ENCODE measurements at regions not wholly inside any gene's neighbourhood (a gene's known extent, or its start where the extent isn't known, plus 50 kb on each side); places are given as distances from the start of the nearest gene placed in this dataset.
A peak's percentile ranks its signal among the peaks of the same experiment; 100 is the strongest.

- FAIRE-seq, result no peak
These were observed 72.3 kb downstream of the LINC00237 start for GRCh38 chr20:21033817-21034216.

GRCh38 chr20:21031666-21032065 lies 74.5 kb downstream of the LINC00237 start:
- FAIRE-seq, result peak; percentile 89

GRCh38 chr20:21029341-21029740 lies 76.8 kb downstream of the LINC00237 start:
- no peak for FAIRE-seq

GRCh38 chr20:21028921-21029320 lies 77.2 kb downstream of the LINC00237 start:
- FAIRE-seq, result no peak

GRCh38 chr20:21028436-21028835 lies 77.7 kb downstream of the LINC00237 start:
- no peak for FAIRE-seq

GRCh38 chr20:21027569-21027968 lies 78.6 kb downstream of the LINC00237 start:
- FAIRE-seq, result no peak

GRCh38 chr20:21026951-21027350 lies 79.2 kb downstream of the LINC00237 start:
- FAIRE-seq, result no peak

- no peak for FAIRE-seq
These were observed 81.7 kb downstream of the LINC00237 start for GRCh38 chr20:21024420-21024819.

- FAIRE-seq, result no peak
These were observed 83.2 kb downstream of the LINC00237 start for GRCh38 chr20:21022925-21023324.

- no peak for FAIRE-seq
These were observed 84.7 kb downstream of the LINC00237 start for GRCh38 chr20:21021472-21021790.

- no peak for FAIRE-seq
These were observed 85.3 kb downstream of the LINC00237 start for GRCh38 chr20:21020659-21021471.

- FAIRE-seq, result no peak
These were observed 86.1 kb downstream of the LINC00237 start for GRCh38 chr20:21019814-21020658.

- no peak for FAIRE-seq
These were observed 86.7 kb downstream of the LINC00237 start for GRCh38 chr20:21019468-21019813.

- no peak for FAIRE-seq
These were observed 87.6 kb downstream of the LINC00237 start for GRCh38 chr20:21018576-21018975.

- FAIRE-seq, result no peak
These were observed 88.6 kb downstream of the LINC00237 start for GRCh38 chr20:21017528-21018085.

GRCh38 chr20:21016751-21017150 lies 89.4 kb downstream of the LINC00237 start:
- FAIRE-seq, result no peak

- FAIRE-seq, result no peak
These were observed 91.6 kb downstream of the LINC00237 start for GRCh38 chr20:21014528-21014927.

- FAIRE-seq, result no peak
These were observed 97.2 kb downstream of the LINC00237 start for GRCh38 chr20:21008951-21009350.

- no peak for FAIRE-seq
These were observed 99.5 kb downstream of the LINC00237 start for GRCh38 chr20:21006611-21007010.

- FAIRE-seq, result no peak
These were observed 101.6 kb downstream of the LINC00237 start for GRCh38 chr20:21004386-21005076.

- FAIRE-seq, result no peak
These were observed 102.3 kb downstream of the LINC00237 start for GRCh38 chr20:21003902-21004301.

- FAIRE-seq, result no peak
These were observed 103.7 kb downstream of the LINC00237 start for GRCh38 chr20:21002486-21002885.

GRCh38 chr20:20993372-20993771 lies 112.8 kb downstream of the LINC00237 start:
- FAIRE-seq, result no peak

All from endometrium (tissue), 2 donors.